ENCODE measurements at regions not wholly inside any gene's neighbourhood (a gene's known extent, or its start where the extent isn't known, plus 50 kb on each side); places are given as distances from the start of the nearest gene placed in this dataset.
"Not testable (repeated sequence)": the region's sequence is repeated elsewhere in the genome, so short reads cannot be mapped to it uniquely, and the experiment has no call there.

GRCh38 chr5:143517824-143518223 is 114.3 kb upstream of the NR3C1 start:
- not testable (repeated sequence) for TF ChIP-seq EZH2 (optimal IDR thresholded peaks at IDR 0.05; ENCODE audit: low read depth, low read length); CTCF (IDR thresholded peaks at IDR 0.05; ENCODE audit: low read length); EZH2phosphoT487 (IDR thresholded peaks at IDR 0.05; ENCODE audit: low read length)

Data from MM.1S (cell line).